ENCODE measurements at regions not wholly inside any gene's neighbourhood (a gene's known extent, or its start where the extent isn't known, plus 50 kb on each side); places are given as distances from the start of the nearest gene placed in this dataset.

- DNase-seq (ENCODE audit: low spot score) = peak; percentile 70
- CTCF ChIA-PET = no interaction called here
- TF ChIP-seq CTCF (conservative IDR thresholded peaks at IDR 0.05; ENCODE audit: low read depth) = no peak
- peak overlapping the region; percentile 54 for H3K27ac ChIP-seq
- POLR2A ChIA-PET (ENCODE audit: low non-redundant PET) = no interaction called here
These were observed 155.1 kb downstream of the LSM5 start for GRCh38 chr7:32335107-32335506.

GRCh38 chr7:32330602-32331001 lies 159.6 kb downstream of the LSM5 start:
- ChIA-PET POLR2A (ENCODE audit: low non-redundant PET) (no interaction called here), CTCF (no interaction called here)
- H3K27ac ChIP-seq = no peak overlapping the region
- no peak for DNase-seq (ENCODE audit: low spot score)
- TF ChIP-seq CTCF (conservative IDR thresholded peaks at IDR 0.05; ENCODE audit: low read depth) = no peak

GRCh38 chr7:32326078-32326477 lies 164.1 kb downstream of the LSM5 start:
- H3K27ac ChIP-seq = no peak overlapping the region
- TF ChIP-seq CTCF (conservative IDR thresholded peaks at IDR 0.05; ENCODE audit: low read depth) = no peak
- ChIA-PET CTCF (no interaction called here), POLR2A (ENCODE audit: low non-redundant PET) (no interaction called here)
- no peak for DNase-seq (ENCODE audit: low spot score)

GRCh38 chr7:32323712-32324111 lies 166.5 kb downstream of the LSM5 start:
- TF ChIP-seq CTCF (conservative IDR thresholded peaks at IDR 0.05; ENCODE audit: low read depth) = no peak
- ChIA-PET POLR2A (ENCODE audit: low non-redundant PET) (no interaction called here), CTCF (no interaction called here)
- no peak for DNase-seq (ENCODE audit: low spot score)
- H3K27ac ChIP-seq = no peak overlapping the region

GRCh38 chr7:32319012-32319382 lies 171.2 kb downstream of the LSM5 start:
- ChIA-PET POLR2A (ENCODE audit: low non-redundant PET) (no interaction called here), CTCF (no interaction called here)
- no peak for TF ChIP-seq CTCF (conservative IDR thresholded peaks at IDR 0.05; ENCODE audit: low read depth)
- DNase-seq (ENCODE audit: low spot score) = no peak
- H3K27ac ChIP-seq = no peak overlapping the region

- TF ChIP-seq CTCF (conservative IDR thresholded peaks at IDR 0.05; ENCODE audit: low read depth) = no peak
- H3K27ac ChIP-seq = no peak overlapping the region
- CTCF ChIA-PET = interaction anchor here (0.6 kb wide), 2 partner anchors 35 to 97 kb away, joined by 3 to 4 read pairs; no protein-coding TSS in a partner anchor
- POLR2A ChIA-PET (ENCODE audit: low non-redundant PET) = no interaction called here
- DNase-seq (ENCODE audit: low spot score) = no peak
These were observed 171.7 kb downstream of the LSM5 start for GRCh38 chr7:32318300-32319011.
